CD8-positive, alpha-beta memory T cell (primary cell): ENCODE measurements at regions not wholly inside any gene's neighbourhood (a gene's known extent, or its start where the extent isn't known, plus 50 kb on each side); places are given as distances from the start of the nearest gene placed in this dataset.

ENCODE experiments used
- CTCF ChIA-PET: fragments of 350-600 bp; sonication (Branson Sonifier 250); formaldehyde crosslinking; loops from one replicate; lab custom pipeline; 2021; ENCODE audit warnings: antibody characterized with exemption; lab: Charles Lee
- POLR2A ChIA-PET: fragments of 350-600 bp; sonication (Branson Sonifier 250); formaldehyde crosslinking; loops from one replicate; lab custom pipeline; 2021; ENCODE audit warnings: antibody characterized with exemption; lab: Charles Lee
- DNase-seq, 5 donors: peaks; one replicate each; pipeline versions ENCODE4 v3.0.0 to v3.0.0-alpha.2; 2020 to 2022; ENCODE audit warnings: mixed read lengths in 1 of 5
- H3K27ac ChIP-seq: one replicate; pipeline ENCODE4 v1.7.0; 2013; ENCODE audit warnings: low read depth, mild to moderate bottlenecking, low read length, moderate library complexity
- H3K27me3 ChIP-seq: 2 replicates; pipeline ENCODE4 v1.7.0; 2013; ENCODE audit warnings: low read length, mild to moderate bottlenecking; ENCODE audit not compliant: insufficient read depth, poor library complexity, severe bottlenecking
- H3K36me3 ChIP-seq: 2 replicates; pipeline ENCODE4 v1.7.0; 2013; ENCODE audit warnings: mild to moderate bottlenecking, low read length, moderate library complexity; ENCODE audit not compliant: insufficient read depth
- H3K4me1 ChIP-seq: 2 replicates; pipeline ENCODE4 v1.7.0; 2013; ENCODE audit warnings: mild to moderate bottlenecking, low read length, moderate library complexity; ENCODE audit not compliant: insufficient read depth
- H3K4me3 ChIP-seq: 2 replicates; pipeline ENCODE4 v1.7.0; 2013; ENCODE audit warnings: mild to moderate bottlenecking, low read length
- H3K9me3 ChIP-seq: 2 replicates; pipeline ENCODE4 v1.7.0; 2013; ENCODE audit warnings: mild to moderate bottlenecking, low read length
- H3K27ac Mint-ChIP-seq, 8 donors: one replicate each; pipeline ENCODE4 v1.8.0; 2020 to 2021; ENCODE audit warnings: mixed read lengths in 8 of 8, mild to moderate bottlenecking in 6 of 8, inconsistent platforms in 3 of 8, moderate library complexity in 3 of 8
- H3K27me3 Mint-ChIP-seq, 2 donors: one replicate each; pipeline ENCODE4 v1.8.0; 2020 to 2021; ENCODE audit warnings: mixed read lengths in 2 of 2, mild to moderate bottlenecking in 1 of 2, moderate library complexity in 1 of 2
- H3K36me3 Mint-ChIP-seq, 3 donors: one replicate each; pipeline ENCODE4 v1.8.0; 2020 to 2021; ENCODE audit warnings: mixed read lengths in 3 of 3, inconsistent platforms in 1 of 3, mild to moderate bottlenecking in 1 of 3
- H3K4me1 Mint-ChIP-seq, 3 donors: one replicate each; pipeline ENCODE4 v1.8.0; 2020 to 2021; ENCODE audit warnings: mixed read lengths in 3 of 3, inconsistent platforms in 1 of 3, mild to moderate bottlenecking in 1 of 3
- H3K4me3 Mint-ChIP-seq, 7 donors: one replicate each; pipeline ENCODE4 v1.8.0; 2020 to 2021; ENCODE audit warnings: mixed read lengths in 7 of 7, mild to moderate bottlenecking in 6 of 7, moderate library complexity in 4 of 7, inconsistent platforms in 2 of 7
- H3K9me3 Mint-ChIP-seq, 5 donors: one replicate each; pipeline ENCODE4 v1.8.0; 2020 to 2022; ENCODE audit warnings: mixed read lengths in 5 of 5, mild to moderate bottlenecking in 3 of 5, moderate library complexity in 2 of 5, inconsistent platforms in 1 of 5

- CTCF ChIA-PET = interaction anchor here (1.3 to 1.5 kb wide), 2 partner anchors 19 to 592 kb away, joined by 3 read pairs; no protein-coding TSS in a partner anchor
- H3K4me3 ChIP-seq = no peak overlapping the region
- no peaks in the 10 kb centered on the region for H3K27me3 ChIP-seq
- peaks cover 41% of the 10 kb centered on the region for H3K36me3 ChIP-seq
- H3K27ac ChIP-seq = no peak overlapping the region
- Mint-ChIP-seq H3K27me3 (no peaks in the 10 kb centered on the region), H3K4me1 (no peaks in the 10 kb centered on the region), H3K4me3 (no peak overlapping the region), H3K36me3 (peaks cover 8 to 94% (median 46%) of the 10 kb centered on the region in 3 donors), H3K27ac (peak overlapping the region in 2 of 8 donors; percentile 39 to 54), H3K9me3 (no peaks in the 10 kb centered on the region)
- H3K9me3 ChIP-seq = no peaks in the 10 kb centered on the region
- H3K4me1 ChIP-seq = no peaks in the 10 kb centered on the region
- POLR2A ChIA-PET = no interaction called here
- no peak for DNase-seq
Observed at GRCh38 chr14:71734076-71734475, 198.2 kb upstream of the RGS6 start.

DNA sequence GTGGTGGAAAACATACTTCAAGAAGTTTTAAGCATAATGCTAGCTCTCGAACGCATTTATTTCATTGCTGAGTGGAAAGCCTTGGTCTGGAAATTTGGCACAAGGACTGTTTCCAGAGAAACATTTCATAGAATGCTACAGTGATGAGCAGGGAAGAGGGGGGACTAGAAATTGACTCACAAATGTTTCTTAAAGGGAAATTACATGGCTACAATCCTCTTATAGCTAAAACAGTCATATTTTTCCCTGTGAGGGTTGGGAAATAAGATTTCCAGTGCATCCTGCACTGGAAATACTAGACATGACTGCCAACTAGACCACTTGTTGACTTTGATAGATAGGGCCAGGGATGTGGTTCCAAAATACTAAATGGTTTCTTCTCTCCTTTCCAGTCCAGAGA is 197.3 kb upstream of the RGS6 start:
- ChIA-PET POLR2A (no interaction called here), CTCF (interaction anchor here (1.3 to 1.5 kb wide), 2 partner anchors 18 to 593 kb away, joined by 3 read pairs; no protein-coding TSS in a partner anchor)
- no peaks in the 10 kb centered on the region for H3K9me3 Mint-ChIP-seq
- no peak overlapping the region for H3K27ac ChIP-seq
- no peak for DNase-seq
- no peaks in the 10 kb centered on the region for H3K9me3 ChIP-seq
- H3K4me1 Mint-ChIP-seq = no peaks in the 10 kb centered on the region
- peaks cover 8 to 90% (median 40%) of the 10 kb centered on the region in 3 donors for H3K36me3 Mint-ChIP-seq
- H3K36me3 ChIP-seq = peaks cover 34% of the 10 kb centered on the region
- no peaks in the 10 kb centered on the region for H3K27me3 ChIP-seq
- no peaks in the 10 kb centered on the region for H3K27me3 Mint-ChIP-seq
- H3K27ac Mint-ChIP-seq = no peak overlapping the region
- no peak overlapping the region for H3K4me3 ChIP-seq
- H3K4me3 Mint-ChIP-seq = no peak overlapping the region
- H3K4me1 ChIP-seq = no peaks in the 10 kb centered on the region

GRCh38 chr14:71737760-71738159 is 194.5 kb upstream of the RGS6 start:
- Mint-ChIP-seq H3K4me3 (no peak overlapping the region), H3K27me3 (peaks cover 0 to 3% of the 10 kb centered on the region in 2 donors), H3K4me1 (no peaks in the 10 kb centered on the region), H3K9me3 (no peaks in the 10 kb centered on the region), H3K27ac (peak overlapping the region in 2 of 8 donors; percentile 31 to 83), H3K36me3 (peaks cover 3 to 64% (median 25%) of the 10 kb centered on the region in 3 donors)
- Histone ChIP-seq H3K9me3 (no peaks in the 10 kb centered on the region), H3K4me3 (no peak overlapping the region), H3K27ac (no peak overlapping the region), H3K27me3 (no peaks in the 10 kb centered on the region), H3K36me3 (peaks cover 23% of the 10 kb centered on the region), H3K4me1 (no peaks in the 10 kb centered on the region)
- DNase-seq = no peak
- ChIA-PET CTCF (interaction anchor here (1.3 kb wide), 1 partner anchor 27 kb away, joined by 4 read pairs; no protein-coding TSS in a partner anchor), POLR2A (no interaction called here)

DNA sequence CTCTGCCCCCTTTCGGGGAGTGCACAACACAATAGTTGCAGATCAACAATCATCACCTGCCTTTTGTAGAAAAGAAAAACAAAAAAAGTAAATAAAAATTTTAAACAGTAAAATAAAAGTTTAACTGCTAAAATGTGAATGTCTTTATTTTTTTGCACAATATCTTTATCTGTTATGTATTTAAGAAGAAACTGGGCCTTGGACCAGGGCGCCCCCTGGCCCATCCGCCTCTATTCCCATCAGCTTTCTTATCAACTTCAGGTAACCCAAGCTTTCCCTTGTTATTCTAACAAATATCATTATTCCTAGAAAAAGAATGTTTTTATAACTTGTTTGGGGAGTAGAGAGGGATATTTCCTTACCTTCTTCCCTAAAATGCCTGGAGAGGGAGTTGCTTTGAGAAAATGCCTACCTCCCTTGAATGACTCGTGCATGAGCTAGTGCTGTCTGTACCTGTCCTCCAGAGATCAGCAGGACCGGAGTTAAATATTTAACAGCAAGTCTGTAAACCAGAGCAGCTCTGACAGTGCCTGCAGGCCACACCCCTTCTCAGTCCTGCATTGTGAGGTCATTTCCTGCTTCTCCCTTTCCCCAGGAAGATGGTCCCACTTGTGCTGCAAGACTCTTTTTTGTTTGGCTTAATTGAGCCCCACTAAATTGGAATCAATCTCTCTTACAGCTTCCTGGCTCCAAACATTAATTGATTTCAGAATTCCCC is 192.8 kb upstream of the RGS6 start:
- Histone ChIP-seq H3K36me3 (peaks cover 16% of the 10 kb centered on the region), H3K27me3 (no peaks in the 10 kb centered on the region), H3K9me3 (no peaks in the 10 kb centered on the region), H3K4me1 (no peaks in the 10 kb centered on the region), H3K27ac (no peak overlapping the region), H3K4me3 (no peak overlapping the region)
- Mint-ChIP-seq H3K9me3 (no peaks in the 10 kb centered on the region), H3K4me1 (no peaks in the 10 kb centered on the region), H3K27me3 (peaks cover 0 to 3% of the 10 kb centered on the region in 2 donors), H3K36me3 (peaks cover 0 to 50% (median 22%) of the 10 kb centered on the region in 3 donors), H3K4me3 (no peak overlapping the region), H3K27ac (peak overlapping the region in 5 of 8 donors; percentile 13 to 82 (median 38))
- ChIA-PET CTCF (interaction anchor here (2.6 kb wide), 1 partner anchor 13 kb away, joined by 8 read pairs; no protein-coding TSS in a partner anchor), POLR2A (no interaction called here)
- no peak for DNase-seq

DNA sequence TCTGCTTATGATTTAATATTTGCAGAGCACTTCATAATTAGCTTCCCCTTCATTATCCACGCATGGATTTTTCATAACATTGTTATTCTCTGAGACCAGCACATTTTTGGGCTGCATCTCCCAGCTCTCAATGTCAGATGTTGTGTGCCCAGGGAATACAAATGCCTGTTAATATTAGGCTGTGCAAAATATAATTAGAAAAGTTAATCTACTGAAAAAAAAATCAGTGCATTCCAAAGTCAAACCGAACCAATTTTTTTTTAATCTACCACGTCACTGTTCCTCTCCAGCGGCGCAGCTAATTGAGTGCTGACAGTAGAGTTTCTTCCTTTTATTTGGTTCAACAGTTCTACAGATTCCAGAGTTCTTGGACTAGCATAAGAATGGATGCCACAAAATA is 191.0 kb upstream of the RGS6 start:
- Histone ChIP-seq H3K36me3 (peaks cover 5% of the 10 kb centered on the region), H3K4me1 (no peaks in the 10 kb centered on the region), H3K4me3 (no peak overlapping the region), H3K27me3 (no peaks in the 10 kb centered on the region), H3K27ac (no peak overlapping the region), H3K9me3 (no peaks in the 10 kb centered on the region)
- Mint-ChIP-seq H3K27me3 (peaks cover 0 to 4% of the 10 kb centered on the region in 2 donors), H3K9me3 (no peaks in the 10 kb centered on the region), H3K27ac (no peak overlapping the region), H3K36me3 (peaks cover 0 to 32% (median 11%) of the 10 kb centered on the region in 3 donors), H3K4me3 (no peak overlapping the region), H3K4me1 (no peaks in the 10 kb centered on the region)
- no peak for DNase-seq
- ChIA-PET POLR2A (no interaction called here), CTCF (interaction anchor here (2.6 kb wide), 1 partner anchor 12 kb away, joined by 8 read pairs; no protein-coding TSS in a partner anchor)

- Histone ChIP-seq H3K9me3 (no peaks in the 10 kb centered on the region), H3K4me1 (no peaks in the 10 kb centered on the region), H3K4me3 (no peak overlapping the region), H3K27me3 (no peaks in the 10 kb centered on the region), H3K36me3 (peaks cover 5% of the 10 kb centered on the region), H3K27ac (no peak overlapping the region)
- ChIA-PET CTCF (interaction anchor here (3.8 kb wide), 1 partner anchor 10 kb away, joined by 11 read pairs; no protein-coding TSS in a partner anchor), POLR2A (no interaction called here)
- no peak for DNase-seq
- H3K36me3 Mint-ChIP-seq = peaks cover 0 to 21% (median 6%) of the 10 kb centered on the region in 3 donors
- H3K27ac Mint-ChIP-seq = no peak overlapping the region
- H3K4me3 Mint-ChIP-seq = no peak overlapping the region
- H3K4me1 Mint-ChIP-seq = no peaks in the 10 kb centered on the region
- peaks cover 0 to 2% (median 0%) of the 10 kb centered on the region in 5 donors for H3K9me3 Mint-ChIP-seq
- peaks cover 0 to 6% of the 10 kb centered on the region in 2 donors for H3K27me3 Mint-ChIP-seq
Observed at GRCh38 chr14:71742485-71742884, 189.7 kb upstream of the RGS6 start.

DNA sequence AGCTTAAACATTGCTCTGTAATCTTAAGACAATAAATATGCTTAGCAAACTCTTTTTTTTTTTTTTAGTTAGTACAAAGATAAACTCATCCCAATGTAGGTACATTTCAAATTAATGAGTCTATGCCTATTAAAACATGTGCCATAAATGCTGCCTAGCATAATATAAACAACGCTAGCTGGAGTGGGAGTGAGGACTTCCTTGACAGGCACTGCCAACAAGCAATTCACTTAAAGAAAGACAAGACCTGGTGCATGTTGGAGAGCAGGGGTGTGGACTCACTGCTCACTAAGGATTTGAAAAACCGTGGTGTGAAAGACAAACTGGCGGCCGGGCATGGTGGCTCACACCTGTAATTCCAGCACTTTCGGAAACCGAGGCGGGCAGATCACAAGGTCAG is 187.2 kb upstream of the RGS6 start:
- Mint-ChIP-seq H3K4me3 (no peak overlapping the region), H3K27me3 (peaks cover 0 to 11% of the 10 kb centered on the region in 2 donors), H3K27ac (no peak overlapping the region), H3K4me1 (no peaks in the 10 kb centered on the region), H3K9me3 (peaks cover 4 to 13% (median 9%) of the 10 kb centered on the region in 5 donors), H3K36me3 (peaks cover 1 to 9% (median 3%) of the 10 kb centered on the region in 3 donors)
- no peak overlapping the region for H3K27ac ChIP-seq
- no peaks in the 10 kb centered on the region for H3K4me1 ChIP-seq
- ChIA-PET CTCF (interaction anchor here (3.8 kb wide), 1 partner anchor 8 kb away, joined by 11 read pairs; no protein-coding TSS in a partner anchor), POLR2A (no interaction called here)
- no peak overlapping the region for H3K4me3 ChIP-seq
- H3K27me3 ChIP-seq = no peaks in the 10 kb centered on the region
- no peak for DNase-seq
- no peaks in the 10 kb centered on the region for H3K9me3 ChIP-seq
- H3K36me3 ChIP-seq = no peaks in the 10 kb centered on the region

GRCh38 chr14:71748196-71748595 is 184.0 kb upstream of the RGS6 start:
- Mint-ChIP-seq H3K36me3 (peaks cover 0 to 9% (median 1%) of the 10 kb centered on the region in 3 donors), H3K4me3 (peak overlapping the region in 1 of 7 donors; percentile 15), H3K27ac (no peak overlapping the region), H3K4me1 (peaks cover 0 to 6% (median 0%) of the 10 kb centered on the region in 3 donors), H3K9me3 (peaks cover 4 to 13% (median 9%) of the 10 kb centered on the region in 5 donors), H3K27me3 (peaks cover 0 to 8% of the 10 kb centered on the region in 2 donors)
- Histone ChIP-seq H3K9me3 (no peaks in the 10 kb centered on the region), H3K27ac (no peak overlapping the region), H3K36me3 (no peaks in the 10 kb centered on the region), H3K4me1 (peaks cover 4% of the 10 kb centered on the region), H3K4me3 (no peak overlapping the region), H3K27me3 (no peaks in the 10 kb centered on the region)
- ChIA-PET CTCF (interaction anchor here (9.7 kb wide), 1 partner anchor 610 kb away, joined by 133 read pairs; no protein-coding TSS in a partner anchor), POLR2A (no interaction called here)
- DNase-seq = no peak
